ENCODE measurements at regions not wholly inside any gene's neighbourhood (a gene's known extent, or its start where the extent isn't known, plus 50 kb on each side); places are given as distances from the start of the nearest gene placed in this dataset.
"Not testable (repeated sequence)": the region's sequence is repeated elsewhere in the genome, so short reads cannot be mapped to it uniquely, and the experiment has no call there.

DNA sequence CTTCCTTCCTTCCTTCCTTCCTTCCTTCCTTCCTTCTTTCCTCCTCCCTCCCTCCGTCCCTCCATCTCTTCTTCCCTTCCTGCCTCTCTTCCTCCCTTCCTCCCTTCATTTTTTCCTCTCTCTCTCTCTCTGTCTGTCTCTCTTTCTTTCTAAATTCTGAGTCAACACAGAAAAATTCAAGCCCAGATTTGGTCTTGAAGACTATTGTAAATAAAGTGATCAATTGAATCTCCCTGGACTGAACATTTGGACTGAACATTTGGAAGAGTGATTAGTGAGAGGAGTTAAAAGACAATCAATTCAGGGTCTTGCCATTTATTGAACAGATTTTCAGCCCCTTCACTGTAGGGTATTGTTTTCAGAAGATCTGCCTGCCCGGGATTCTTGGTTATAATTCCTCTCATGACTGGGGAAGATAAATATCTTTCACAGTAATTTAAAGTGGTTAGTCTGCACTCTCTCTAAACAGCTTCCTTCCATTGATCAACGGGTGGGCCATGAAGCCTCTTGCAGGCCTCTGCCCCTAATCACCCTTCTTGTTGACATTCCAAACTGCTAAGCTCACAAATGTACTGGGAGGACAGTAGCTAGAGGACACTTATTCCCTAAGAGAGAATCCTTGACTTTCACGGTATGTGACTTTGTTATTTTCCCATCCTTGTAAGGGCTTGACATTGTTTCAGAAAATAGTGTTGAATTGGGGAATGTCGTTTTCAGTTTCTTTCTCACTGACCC lies 101.7 kb upstream of the BMP2 start:
- ATAC-seq = no peak
- DNase-seq (ENCODE audit: missing footprints) = no peak
- intact Hi-C loops (cut with DNase I) = no loop called here

DNA sequence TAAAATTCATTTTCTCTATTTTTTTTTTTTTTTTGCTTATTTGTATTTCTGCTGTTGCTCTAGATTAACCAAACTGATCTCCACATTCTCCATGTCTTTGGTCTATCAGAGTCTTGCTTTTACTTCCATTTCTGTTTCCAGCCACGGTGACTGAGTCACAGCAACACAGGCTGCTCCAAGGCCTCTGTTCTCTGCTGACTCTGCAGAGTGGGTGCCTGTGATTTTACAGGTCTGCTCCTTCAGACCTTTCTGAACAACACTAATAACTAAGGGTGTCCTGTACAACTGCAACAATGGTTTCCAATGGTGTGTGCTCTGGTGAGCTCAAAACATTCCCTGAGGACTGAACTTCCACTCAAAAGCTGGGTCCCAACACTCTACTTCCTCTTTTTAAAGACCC lies 102.3 kb upstream of the BMP2 start:
- intact Hi-C loops (cut with DNase I) = no loop called here
- ATAC-seq = no peak

DNA sequence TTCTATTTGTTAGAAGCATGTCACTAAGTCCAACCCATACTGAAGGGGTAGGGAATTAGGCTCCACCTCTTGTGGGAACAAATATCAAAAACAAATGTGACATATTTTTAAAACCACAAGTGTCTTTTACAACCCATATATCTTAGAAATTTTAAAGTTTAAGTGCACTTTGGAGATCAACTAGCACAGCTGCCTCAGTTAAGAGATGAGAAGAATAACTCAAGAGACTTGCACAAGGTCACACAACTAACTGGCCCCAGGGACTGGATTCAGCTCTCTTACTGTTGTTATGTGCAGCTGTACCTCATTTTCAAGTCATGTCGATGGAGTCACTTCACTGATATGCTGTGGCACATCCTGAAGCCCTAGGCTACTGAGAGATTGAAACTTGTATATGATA lies 102.9 kb upstream of the BMP2 start:
- intact Hi-C loops (cut with DNase I) = no loop called here
- DNase-seq (ENCODE audit: missing footprints) (no peak), ATAC-seq (no peak)

More for the DNA sequence above, 102.3 kb upstream of the BMP2 start:
- no peak for DNase-seq (ENCODE audit: missing footprints)

DNA sequence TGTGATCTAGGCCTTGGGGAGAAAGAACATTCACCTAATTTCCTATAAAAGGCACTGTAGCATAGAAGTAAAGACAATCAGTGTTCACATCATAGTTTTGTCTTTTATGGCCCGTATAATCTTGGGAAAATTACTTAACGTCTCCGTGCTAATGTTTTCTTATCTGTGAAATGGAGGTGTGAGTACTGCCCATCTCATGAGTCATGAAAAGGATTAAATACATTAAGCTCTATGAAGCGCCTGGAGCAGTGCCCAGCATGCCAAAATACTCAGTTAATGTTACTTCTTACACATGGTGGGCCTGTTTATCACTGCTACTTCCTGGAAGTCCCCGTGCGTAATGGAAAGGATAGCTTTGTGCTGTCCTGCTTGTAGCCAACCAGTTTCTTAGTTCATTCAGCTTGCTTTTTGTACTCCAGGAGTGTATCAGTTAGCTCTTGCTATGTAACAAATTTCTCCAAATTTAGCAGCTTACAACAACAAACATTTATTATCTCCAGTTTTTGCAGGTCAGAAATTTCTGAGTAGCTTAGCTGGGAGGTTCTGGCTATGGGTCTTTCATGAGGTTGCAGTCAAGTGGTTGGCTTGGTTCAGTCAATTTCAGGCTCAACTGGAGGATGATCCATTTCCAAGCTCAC lies 103.6 kb upstream of the BMP2 start:
- ATAC-seq (no peak), DNase-seq (ENCODE audit: missing footprints) (no peak)
- intact Hi-C loops (cut with DNase I) = no loop called here

DNA sequence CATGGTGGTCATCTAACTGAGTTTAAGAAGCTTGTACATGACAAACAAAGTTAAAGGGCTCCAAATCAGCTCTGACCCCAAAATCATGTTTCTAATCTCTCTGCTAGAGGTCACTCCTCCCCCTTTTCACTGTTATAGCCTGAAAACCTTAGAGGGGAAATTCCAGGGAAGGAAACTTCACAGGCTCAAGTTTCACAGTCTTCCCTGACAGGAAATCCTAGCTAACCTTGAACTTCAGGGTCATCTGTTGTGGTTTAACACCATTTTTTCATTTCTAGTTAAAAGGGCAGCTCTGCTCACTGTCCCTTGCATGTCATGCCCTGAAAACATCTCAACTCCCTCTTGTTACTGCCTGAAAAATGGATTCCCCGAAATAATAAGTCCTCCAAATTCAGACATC lies 104.4 kb upstream of the BMP2 start:
- intact Hi-C loops (cut with DNase I) = no loop called here
- no peak for DNase-seq (ENCODE audit: missing footprints)
- ATAC-seq = no peak

DNA sequence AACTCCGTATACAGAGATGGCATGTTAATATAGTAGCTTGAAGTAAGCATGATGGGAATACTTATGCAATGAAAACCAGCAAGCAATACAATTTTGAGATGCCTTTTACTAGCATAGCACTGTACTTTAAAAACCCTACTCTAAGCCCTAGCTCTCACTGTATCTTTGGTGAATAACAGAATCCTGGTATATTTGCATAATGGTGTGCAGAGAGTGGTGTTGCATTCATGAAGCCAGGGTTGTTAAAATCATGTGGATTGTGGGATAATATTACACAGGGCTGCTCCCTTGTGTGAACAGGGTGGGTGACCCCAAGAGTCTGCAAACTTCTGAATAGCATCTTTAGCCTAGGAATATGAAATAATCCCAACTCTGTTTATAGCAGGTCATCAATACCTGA lies 105.2 kb upstream of the BMP2 start:
- ATAC-seq = no peak
- intact Hi-C loops (cut with DNase I) = no loop called here
- DNase-seq (ENCODE audit: missing footprints) = no peak

DNA sequence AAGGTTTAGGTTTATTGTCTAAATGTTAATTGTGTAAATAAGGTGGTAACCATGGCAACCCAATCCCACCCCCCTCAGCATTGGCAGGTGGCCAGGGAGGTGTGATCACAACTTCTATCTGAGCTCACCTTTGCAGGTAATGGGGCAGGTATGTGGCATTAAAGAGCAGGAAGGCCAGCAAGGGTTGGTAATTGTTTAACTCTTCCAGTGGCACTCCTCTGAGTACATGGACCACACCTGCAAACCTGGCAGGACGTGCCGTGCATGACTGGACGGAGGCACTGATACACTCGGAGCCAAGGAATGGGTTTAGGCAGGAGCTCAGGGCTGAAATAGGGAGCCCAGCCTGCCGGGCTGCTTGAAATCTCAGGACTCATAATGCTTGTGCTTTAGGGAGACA lies 107.0 kb upstream of the BMP2 start:
- intact Hi-C loops (cut with DNase I) = no loop called here
- no peak for ATAC-seq

DNA sequence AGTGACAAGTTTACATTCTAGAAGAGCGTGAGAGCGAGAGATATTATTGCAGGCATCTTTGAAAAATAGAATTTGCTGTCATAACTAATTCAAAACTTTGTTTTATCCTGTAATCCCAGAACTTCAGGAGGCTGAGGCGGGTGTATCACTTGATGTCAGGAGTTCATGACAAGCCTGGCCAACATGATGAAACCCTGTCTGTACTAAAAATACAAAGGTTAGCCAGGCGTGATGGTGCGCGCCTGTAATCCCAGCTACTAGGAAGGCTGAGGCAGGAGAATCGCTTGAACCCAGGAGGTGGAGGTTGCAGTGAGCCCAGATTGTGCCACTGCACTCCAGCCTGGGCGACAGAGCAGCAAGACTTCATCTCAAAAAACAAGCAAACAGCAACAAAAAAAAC lies 108.6 kb upstream of the BMP2 start:
- intact Hi-C loops (cut with DNase I); DNase-seq (ENCODE audit: missing footprints); ATAC-seq: not testable (repeated sequence)

More for the DNA sequence above, 107.0 kb upstream of the BMP2 start:
- no peak for DNase-seq (ENCODE audit: missing footprints)

DNA sequence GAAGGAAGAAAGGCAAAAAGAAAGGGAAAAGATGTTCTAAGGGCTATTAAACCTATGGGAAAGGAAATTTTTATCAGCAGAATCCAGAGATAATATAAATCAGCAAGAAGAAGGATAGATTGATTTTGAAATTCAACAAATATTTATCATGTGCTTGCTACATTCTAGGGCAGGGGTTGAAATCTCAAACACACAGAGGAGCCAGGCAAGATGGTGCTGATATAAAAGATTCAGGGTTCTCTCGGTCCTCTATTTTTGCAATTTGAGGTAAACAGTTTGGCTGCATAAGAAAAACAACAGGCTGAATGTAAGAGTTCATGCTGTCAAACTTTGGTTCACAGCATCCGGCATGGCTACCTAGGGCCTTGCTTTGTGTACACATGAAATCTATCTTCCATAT lies 109.6 kb upstream of the BMP2 start:
- DNase-seq (ENCODE audit: missing footprints) (no peak), ATAC-seq (no peak)
- intact Hi-C loops (cut with DNase I) = no loop called here

DNA sequence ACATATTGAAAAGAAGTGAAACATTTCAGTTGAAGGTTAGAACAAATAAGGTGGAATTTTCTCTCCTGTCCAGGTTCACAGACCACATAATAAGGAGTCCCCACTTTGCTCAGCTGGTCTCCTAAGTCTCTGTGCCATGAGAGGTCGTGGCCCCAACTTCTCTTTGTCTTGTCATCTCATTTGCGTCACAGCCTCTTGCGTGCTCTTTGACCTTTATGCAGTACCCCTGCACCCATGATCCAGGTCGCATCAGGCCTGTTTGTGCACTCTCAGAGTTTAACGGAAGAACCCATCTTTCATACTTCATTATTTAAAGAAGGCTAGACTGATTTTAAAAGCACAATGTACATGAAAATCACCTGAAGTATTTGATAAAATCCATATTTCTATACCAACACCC lies 110.4 kb upstream of the BMP2 start:
- ATAC-seq (no peak), DNase-seq (ENCODE audit: missing footprints) (no peak)
- intact Hi-C loops (cut with DNase I) = no loop called here

DNA sequence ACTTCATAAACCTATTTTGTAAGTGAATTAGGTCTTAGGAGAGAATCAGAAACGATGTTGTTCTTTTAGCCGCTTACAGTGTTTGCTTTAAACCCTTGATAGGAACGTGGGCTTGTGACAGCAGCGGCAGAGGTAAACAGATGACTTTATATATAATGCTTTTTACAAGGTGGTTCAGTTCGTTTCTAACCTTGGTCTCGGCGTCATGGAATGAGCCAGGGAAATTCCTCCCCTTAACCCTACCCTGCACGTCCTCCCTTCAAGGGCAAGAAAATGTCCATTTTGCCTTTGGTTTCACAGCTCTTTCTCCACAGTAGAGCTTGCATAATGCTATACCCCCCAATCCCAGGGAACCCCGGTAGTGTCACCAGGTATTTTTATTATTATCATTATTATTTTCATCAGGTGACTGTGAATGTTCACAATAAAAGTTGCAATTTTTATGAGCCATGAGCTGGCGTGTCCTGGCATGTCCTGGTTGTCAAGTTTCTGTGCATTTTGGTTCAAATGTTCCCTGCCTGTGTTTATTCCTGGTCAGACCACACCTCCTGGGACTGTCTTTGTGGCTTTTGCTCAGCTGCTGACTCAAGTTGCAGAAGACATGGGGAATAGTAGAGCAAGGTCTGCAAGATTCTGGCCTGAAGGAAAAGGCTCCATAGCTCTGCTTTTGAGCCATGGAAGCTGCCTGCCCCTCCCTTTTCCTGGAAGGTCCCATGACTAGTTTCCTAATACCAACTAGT lies 112.8 kb upstream of the BMP2 start:
- DNase-seq (ENCODE audit: missing footprints) (no peak), ATAC-seq (no peak)
- intact Hi-C loops (cut with DNase I) = no loop called here

DNA sequence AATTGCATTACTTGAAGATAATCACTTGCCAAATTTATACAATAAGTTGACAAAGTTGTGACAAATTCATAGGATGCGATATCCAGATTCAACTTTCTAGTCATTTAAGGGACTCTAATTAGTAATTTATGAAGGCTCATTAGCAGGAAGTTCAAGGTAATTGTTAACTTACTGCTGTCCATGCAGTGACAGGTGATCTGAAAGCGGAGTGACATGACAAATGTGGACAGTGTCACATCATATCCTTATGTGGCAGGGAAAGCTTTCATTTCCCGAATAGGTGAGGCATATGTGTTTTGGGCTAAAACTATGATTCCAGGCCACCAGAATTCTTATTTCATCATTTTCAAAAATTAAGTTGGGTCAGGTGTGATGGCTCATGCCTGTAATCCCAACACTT lies 115.9 kb upstream of the BMP2 start:
- no peak for DNase-seq (ENCODE audit: missing footprints)
- ATAC-seq = no peak
- intact Hi-C loops (cut with DNase I) = no loop called here

DNA sequence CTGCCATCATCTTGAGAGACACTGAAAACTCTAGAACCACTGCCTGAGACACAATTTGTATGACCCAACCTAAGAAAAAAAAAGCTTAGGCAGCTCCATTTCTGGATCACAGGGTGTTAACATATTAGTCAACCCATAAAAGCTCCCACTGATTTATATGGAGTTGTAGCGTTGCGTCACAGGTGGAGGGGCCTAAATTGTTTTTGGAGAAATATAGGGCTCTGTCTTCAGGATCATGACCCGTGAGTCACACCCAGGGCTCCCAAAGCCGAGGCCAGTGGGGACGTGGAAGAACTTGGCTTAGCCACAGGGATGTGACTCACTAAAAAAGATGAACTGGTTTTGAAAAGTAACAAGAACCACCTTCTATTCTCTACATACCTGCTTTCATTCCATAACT lies 116.5 kb upstream of the BMP2 start:
- intact Hi-C loops (cut with DNase I) = no loop called here
- DNase-seq (ENCODE audit: missing footprints) (no peak), ATAC-seq (no peak)

DNA sequence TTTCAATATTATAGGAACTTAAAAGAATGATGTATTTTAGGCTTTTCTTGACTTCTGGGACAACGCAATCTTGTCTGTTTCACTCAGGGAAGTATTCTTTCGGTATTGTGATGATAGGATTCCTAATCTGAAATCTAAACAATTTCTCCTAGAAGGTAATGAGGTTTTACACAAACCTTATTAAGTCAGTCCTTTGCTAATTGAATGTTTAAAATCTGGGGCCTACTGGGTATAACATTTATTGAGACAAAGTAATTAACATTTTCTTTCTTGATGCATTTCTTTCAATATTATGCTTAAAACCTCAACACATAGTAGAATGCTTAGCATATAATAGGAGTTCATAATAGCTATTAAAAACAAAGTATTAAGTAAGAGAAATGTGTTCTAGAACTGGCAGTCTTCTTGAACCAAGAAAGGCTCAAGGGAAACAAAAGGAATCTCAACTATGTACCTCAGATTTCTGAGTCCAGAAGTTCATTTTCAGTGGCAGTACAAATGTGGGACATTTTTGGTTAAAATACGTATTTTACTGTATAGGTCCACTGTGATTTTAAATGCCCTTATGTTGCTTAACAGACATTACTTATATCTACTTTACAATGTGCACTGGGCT lies 121.4 kb upstream of the BMP2 start:
- ATAC-seq (no peak), DNase-seq (ENCODE audit: missing footprints) (no peak)
- intact Hi-C loops (cut with DNase I) = no loop called here

DNA sequence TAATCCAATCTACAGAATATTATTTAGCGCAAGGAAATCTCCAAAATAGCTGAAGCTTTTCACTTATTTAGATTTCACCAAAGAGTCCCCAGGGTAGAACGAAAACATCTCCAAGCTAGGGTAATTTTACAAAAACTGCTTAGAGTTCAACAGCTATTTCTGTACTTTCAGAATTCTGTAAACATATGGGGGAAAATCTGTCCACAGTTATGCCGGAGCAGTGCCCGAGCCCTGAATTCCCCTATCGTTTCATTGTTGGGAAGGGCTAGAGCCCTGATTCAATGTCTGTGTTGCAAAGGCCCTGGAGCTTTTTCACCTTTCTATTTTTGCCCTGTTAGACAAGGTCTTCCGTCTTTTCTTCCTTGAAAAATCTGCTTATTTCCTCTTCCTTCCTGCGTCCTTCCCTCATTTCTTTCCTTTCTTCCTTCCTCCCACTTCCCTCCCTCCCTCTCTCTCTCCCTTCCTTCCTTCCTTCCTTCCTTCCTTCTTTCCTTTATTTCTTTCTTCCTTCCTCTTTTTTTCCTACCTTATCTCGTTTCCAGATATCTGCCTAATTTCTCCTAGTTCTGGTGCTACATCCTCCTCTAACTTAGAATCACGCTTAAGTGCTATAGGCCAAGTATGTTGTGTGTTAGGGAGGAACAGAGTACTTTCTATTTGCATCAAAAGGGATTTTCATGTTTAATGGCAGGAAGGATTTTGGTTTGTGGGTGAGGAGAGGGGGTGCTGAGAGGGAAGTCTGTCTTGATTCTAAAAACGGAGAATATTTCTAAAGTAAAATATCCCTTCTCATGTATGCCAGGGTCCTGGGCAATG lies 122.5 kb upstream of the BMP2 start:
- ATAC-seq = no peak
- intact Hi-C loops (cut with DNase I) = no loop called here
- DNase-seq (ENCODE audit: missing footprints) = no peak

DNA sequence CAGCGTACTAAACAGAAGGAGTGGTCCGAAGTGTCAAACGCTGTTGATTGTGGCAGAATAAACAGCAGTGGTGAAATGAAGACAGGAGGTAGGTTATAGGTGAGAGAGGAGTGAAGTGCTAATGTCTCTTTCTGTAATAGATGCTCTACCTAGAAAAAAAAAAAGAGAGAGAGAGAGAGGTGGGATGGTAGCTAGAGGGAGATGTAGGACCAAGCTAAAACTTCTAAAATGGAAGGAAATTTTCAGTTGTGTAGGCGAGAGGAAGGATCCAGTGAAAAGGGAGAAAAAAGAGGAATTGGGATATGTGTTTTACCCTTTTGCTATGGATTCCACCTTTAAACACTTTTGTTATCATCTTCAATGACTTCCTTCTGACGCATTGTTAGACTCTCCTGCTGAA lies 126.5 kb upstream of the BMP2 start:
- ATAC-seq = no peak
- intact Hi-C loops (cut with DNase I) = no loop called here
- no peak for DNase-seq (ENCODE audit: missing footprints)

DNA sequence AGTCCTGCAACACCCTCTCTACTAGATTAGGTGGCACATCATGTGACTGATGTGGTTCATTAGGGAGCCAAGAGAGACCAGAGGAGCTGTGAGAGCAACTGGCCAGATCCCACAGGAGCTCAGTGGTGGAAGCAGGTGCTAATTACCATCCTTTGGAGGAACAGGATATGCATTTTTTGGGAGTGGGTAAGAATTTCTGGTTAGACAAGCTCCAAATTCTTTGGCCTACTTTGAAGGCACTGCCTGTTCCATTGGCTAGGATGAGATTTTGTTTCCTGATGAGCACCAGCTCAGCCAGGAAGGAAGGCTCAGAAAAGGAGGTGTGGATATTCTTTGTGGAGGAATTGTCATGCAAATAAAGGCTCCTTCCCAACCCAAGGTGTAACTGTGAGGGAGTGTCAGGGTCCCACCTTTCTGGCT lies 130.3 kb upstream of the BMP2 start:
- DNase-seq (ENCODE audit: missing footprints) (no peak), ATAC-seq (no peak)
- intact Hi-C loops (cut with DNase I) = loop anchor here (2.0 kb wide), 1 partner anchor 130 kb away; the partner anchor contains the start of gene BMP2

DNA sequence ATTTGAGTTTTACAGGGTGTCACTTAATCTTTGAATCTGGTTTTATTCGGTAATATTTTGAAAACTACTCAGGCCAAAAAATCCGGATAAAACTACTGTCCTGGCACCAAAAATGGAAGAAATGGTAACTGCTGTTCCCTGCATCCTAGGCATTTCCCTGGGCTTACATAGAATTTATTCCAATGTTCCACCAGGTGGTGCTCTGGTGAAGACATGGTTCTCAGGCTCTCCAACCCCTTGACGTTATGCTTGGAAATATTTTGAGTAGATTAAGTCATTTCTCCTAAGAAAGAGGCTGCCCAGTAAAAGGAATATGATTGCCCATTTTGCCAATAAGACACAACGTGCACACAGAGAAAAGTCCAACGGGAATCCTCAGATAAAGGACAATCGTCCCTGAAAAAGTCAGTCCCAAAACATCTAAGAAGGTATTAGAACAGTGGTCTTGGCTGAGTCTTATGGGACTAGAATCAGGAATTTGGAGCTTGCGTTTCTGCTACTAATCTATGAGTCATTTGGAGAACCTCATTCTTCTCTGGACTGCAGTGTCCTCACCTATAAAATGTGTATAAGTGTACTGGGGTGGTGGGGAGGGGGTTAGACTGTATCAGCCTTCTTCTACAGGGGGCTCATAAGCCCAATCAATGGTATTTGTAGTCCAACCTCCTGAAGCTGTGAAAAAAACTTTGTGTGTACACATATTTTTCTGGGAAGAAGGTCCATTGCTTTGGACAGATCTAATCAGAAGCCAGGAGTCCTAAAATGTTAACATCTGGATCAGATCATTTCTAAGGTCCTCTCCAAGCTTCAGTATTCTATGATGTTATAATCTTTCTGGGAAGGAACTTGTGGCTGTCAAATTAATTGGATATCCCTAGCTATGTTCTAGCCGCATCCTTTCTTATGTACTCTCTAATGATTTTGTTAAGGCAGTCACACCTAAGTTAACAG lies 131.0 kb upstream of the BMP2 start:
- intact Hi-C loops (cut with DNase I) = loop anchor here (2.0 kb wide), 1 partner anchor 130 kb away; the partner anchor contains the start of gene BMP2
- ATAC-seq (peak; percentile 85), DNase-seq (ENCODE audit: missing footprints) (no peak)

Data from Right ventricle myocardium inferior (tissue), 1 donor.